Keratinocyte (primary cell): ENCODE measurements at regions not wholly inside any gene's neighbourhood (a gene's known extent, or its start where the extent isn't known, plus 50 kb on each side); places are given as distances from the start of the nearest gene placed in this dataset.

Experiments used
- EZH2 ChIP-seq: IDR thresholded peaks from one replicate; pipeline ENCODE4 v1.6.1; 2012; ENCODE audit warnings: inconsistent platforms, mild to moderate bottlenecking, low read length, moderate library complexity
- TF ChIP-seq, protein P1 (sequence below), 3 experiments: IDR thresholded peaks in 1 of 3; conservative IDR thresholded peaks in 1 of 3; optimal IDR thresholded peaks in 1 of 3; 2 replicates in 2 of 3; 3 replicates in 1 of 3; pipeline versions ENCODE3 to v1.5.1; 2011; ENCODE audit warnings: low read length in 3 of 3, mild to moderate bottlenecking in 3 of 3, moderate library complexity in 2 of 3, control low read depth in 1 of 3, inconsistent platforms in 1 of 3; ENCODE audit not compliant: insufficient read depth in 2 of 3; ENCODE audit errors: extremely low read depth in 1 of 3

DNA sequence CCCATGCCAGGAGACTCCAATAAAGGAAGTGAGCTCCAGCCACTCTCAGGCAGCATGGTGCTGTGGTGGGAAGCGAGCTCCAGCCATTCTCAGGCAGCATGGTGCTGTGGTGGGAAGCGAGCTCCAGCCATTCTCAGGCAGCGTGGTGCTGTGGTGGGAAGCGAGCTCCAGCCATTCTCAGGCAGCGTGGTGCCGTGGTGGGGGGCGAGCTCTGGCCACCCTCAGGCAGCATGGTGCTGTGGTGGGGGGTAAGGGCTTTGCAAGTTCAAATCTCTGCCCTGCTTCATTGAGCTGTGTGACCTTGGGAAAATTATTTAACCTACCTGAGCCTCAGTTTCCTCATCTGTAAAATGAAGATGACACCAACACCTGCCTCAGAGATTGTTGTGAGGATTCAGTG is 975.1 kb downstream of the BCL11B start:
- TF ChIP-seq, protein P1, sequence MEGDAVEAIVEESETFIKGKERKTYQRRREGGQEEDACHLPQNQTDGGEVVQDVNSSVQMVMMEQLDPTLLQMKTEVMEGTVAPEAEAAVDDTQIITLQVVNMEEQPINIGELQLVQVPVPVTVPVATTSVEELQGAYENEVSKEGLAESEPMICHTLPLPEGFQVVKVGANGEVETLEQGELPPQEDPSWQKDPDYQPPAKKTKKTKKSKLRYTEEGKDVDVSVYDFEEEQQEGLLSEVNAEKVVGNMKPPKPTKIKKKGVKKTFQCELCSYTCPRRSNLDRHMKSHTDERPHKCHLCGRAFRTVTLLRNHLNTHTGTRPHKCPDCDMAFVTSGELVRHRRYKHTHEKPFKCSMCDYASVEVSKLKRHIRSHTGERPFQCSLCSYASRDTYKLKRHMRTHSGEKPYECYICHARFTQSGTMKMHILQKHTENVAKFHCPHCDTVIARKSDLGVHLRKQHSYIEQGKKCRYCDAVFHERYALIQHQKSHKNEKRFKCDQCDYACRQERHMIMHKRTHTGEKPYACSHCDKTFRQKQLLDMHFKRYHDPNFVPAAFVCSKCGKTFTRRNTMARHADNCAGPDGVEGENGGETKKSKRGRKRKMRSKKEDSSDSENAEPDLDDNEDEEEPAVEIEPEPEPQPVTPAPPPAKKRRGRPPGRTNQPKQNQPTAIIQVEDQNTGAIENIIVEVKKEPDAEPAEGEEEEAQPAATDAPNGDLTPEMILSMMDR (optimal IDR thresholded peaks at IDR 0.05 in 1 of 3, IDR thresholded peaks at IDR 0.05 in 1 of 3, conservative IDR thresholded peaks at IDR 0.05 in 1 of 3; ENCODE audit: extremely low read depth in 1 of 3, insufficient read depth in 2 of 3, low read length in 3 of 3): no peak
- no peak for TF ChIP-seq EZH2
